GM23338 (cell line): ENCODE measurements at regions not wholly inside any gene's neighbourhood (a gene's known extent, or its start where the extent isn't known, plus 50 kb on each side); places are given as distances from the start of the nearest gene placed in this dataset.

Experiments
- ATAC-seq: fragments of 200-7000 bp; cut with Tn5 transposase; 3 replicates; pipeline ENCODE4 v1.9.1; 2020
- DNase-seq: peaks from one replicate; pipeline ENCODE4 v3.0.0-alpha.2; 2015; ENCODE audit warnings: low spot score
- H2AFZ ChIP-seq: fragments of 200-600 bp; sonication (generic); 2 replicates; pipeline ENCODE4 v1.8.0; 2016; ENCODE audit warnings: antibody characterized with exemption, mild to moderate bottlenecking, moderate library complexity
- H3F3A ChIP-seq: fragments of 200-600 bp; sonication (generic); replicated peaks from 2 replicates; pipeline ENCODE4 v1.8.0; 2017; ENCODE audit warnings: antibody characterized with exemption, mixed run types, low read depth
- H3K27ac ChIP-seq: fragments of 200-600 bp; sonication (generic); 2 replicates; pipeline ENCODE4 v1.6.1; 2016; ENCODE audit warnings: low read depth
- H3K27me3 ChIP-seq: fragments of 200-600 bp; sonication (generic); 2 replicates; pipeline ENCODE4 v1.8.0; 2016; ENCODE audit warnings: mild to moderate bottlenecking, mixed run types, moderate library complexity; ENCODE audit not compliant: insufficient read depth
- H3K36me3 ChIP-seq: fragments of 200-600 bp; sonication (generic); 2 replicates; pipeline ENCODE4 v1.8.0; 2016; ENCODE audit warnings: mild to moderate bottlenecking; ENCODE audit not compliant: insufficient read depth
- H3K4me1 ChIP-seq: fragments of 200-600 bp; sonication (generic); 2 replicates; pipeline ENCODE4 v1.8.0; 2016; ENCODE audit warnings: mild to moderate bottlenecking, moderate library complexity; ENCODE audit not compliant: insufficient read depth
- H3K4me2 ChIP-seq: fragments of 200-600 bp; sonication (generic); 2 replicates; pipeline ENCODE4 v1.7.1; 2017; ENCODE audit warnings: mixed run types
- H3K4me3 ChIP-seq: fragments of 200-600 bp; sonication (generic); 2 replicates; pipeline ENCODE4 v1.6.1; 2016; ENCODE audit warnings: mixed run types
- H3K79me2 ChIP-seq: fragments of 200-600 bp; sonication (generic); replicated peaks from 2 replicates; pipeline ENCODE4 v1.8.0; 2017; ENCODE audit warnings: mild to moderate bottlenecking; ENCODE audit not compliant: insufficient read depth
- H3K9me2 ChIP-seq: fragments of 200-600 bp; sonication (generic); 2 replicates; pipeline ENCODE4 v1.8.0; 2017; ENCODE audit not compliant: insufficient read depth
- H4K20me1 ChIP-seq: fragments of 200-600 bp; sonication (generic); replicated peaks from 2 replicates; pipeline ENCODE4 v1.8.0; 2017; ENCODE audit warnings: mild to moderate bottlenecking; ENCODE audit not compliant: insufficient read depth
- H3K27ac Mint-ChIP-seq: 2 replicates; pipeline ENCODE4 v1.8.0; 2020; ENCODE audit warnings: inconsistent platforms, mild to moderate bottlenecking, moderate library complexity, mixed read lengths
- H3K27me3 Mint-ChIP-seq: 3 replicates; pipeline ENCODE4 v1.8.0; 2022; ENCODE audit warnings: low read depth, mild to moderate bottlenecking, moderate library complexity, mixed read lengths, inconsistent platforms; ENCODE audit not compliant: insufficient read depth, poor library complexity
- H3K36me3 Mint-ChIP-seq: 3 replicates; pipeline ENCODE4 v1.8.0; 2021; ENCODE audit warnings: low read depth, mild to moderate bottlenecking, inconsistent platforms, moderate library complexity, mixed read lengths
- H3K4me1 Mint-ChIP-seq: 3 replicates; pipeline ENCODE4 v1.8.0; 2020; ENCODE audit warnings: mild to moderate bottlenecking, inconsistent platforms, mixed read lengths
- H3K4me3 Mint-ChIP-seq: 3 replicates; pipeline ENCODE4 v1.8.0; 2021; ENCODE audit warnings: moderate library complexity, mild to moderate bottlenecking, inconsistent platforms, mixed read lengths
- H3K9me3 Mint-ChIP-seq: 3 replicates; pipeline ENCODE4 v1.8.0; 2020; ENCODE audit warnings: moderate library complexity, mild to moderate bottlenecking, inconsistent platforms, mixed read lengths
- CREB1 ChIP-seq: fragments of 250-450 bp; sonication (Bioruptor Pico); IDR thresholded peaks from 2 replicates; pipeline ENCODE4 v1.5.0; 2020; ENCODE audit warnings: low read depth, mild to moderate bottlenecking, moderate library complexity
- CTCF ChIP-seq, 2 experiments: fragments of 200-600 bp in 1 of 2; sonication (generic) in 1 of 2; conservative IDR thresholded peaks; 2 replicates each; pipeline versions ENCODE4 v1.5.1 to v1.6.1; 2016 to 2017; ENCODE audit warnings: antibody characterized with exemption in 2 of 2, low read depth in 2 of 2, mild to moderate bottlenecking in 2 of 2, moderate library complexity in 1 of 2
- EZH2phosphoT487 ChIP-seq: fragments of 200-600 bp; sonication (generic); IDR thresholded peaks from one replicate; pipeline ENCODE4 v1.8.1; 2018; ENCODE audit warnings: antibody characterized with exemption; ENCODE audit not compliant: unreplicated experiment
- REST ChIP-seq: IDR thresholded peaks from one replicate; pipeline ENCODE4 v1.6.1; 2018; ENCODE audit warnings: antibody characterized with exemption; ENCODE audit not compliant: unreplicated experiment
- STAT1 ChIP-seq: IDR thresholded peaks from one replicate; pipeline ENCODE4 v1.6.1; 2016; ENCODE audit warnings: antibody characterized with exemption; ENCODE audit not compliant: unreplicated experiment
- ZNF114 ChIP-seq: fragments of 250-450 bp; sonication (Bioruptor Pico); IDR thresholded peaks from 2 replicates; pipeline ENCODE4 v1.5.0; 2020; ENCODE audit warnings: mild to moderate bottlenecking, moderate library complexity
- ZNF331 ChIP-seq: fragments of 250-450 bp; sonication (Bioruptor Pico); IDR thresholded peaks from 2 replicates; pipeline ENCODE4 v1.5.0; 2020; ENCODE audit warnings: low read depth, mild to moderate bottlenecking, moderate library complexity

GRCh38 chr12:77493302-77494168, 337.2 kb upstream of the NAV3 start (continued):
- no peak for TF ChIP-seq EZH2phosphoT487
- TF ChIP-seq ZNF331 = no peak
- no peak for TF ChIP-seq CTCF (conservative IDR thresholded peaks at IDR 0.05; ENCODE audit: low read depth in 2 of 2)
- TF ChIP-seq REST = no peak
- TF ChIP-seq CREB1 (CRISPR knock-in tag) = no peak

- H3K4me3 ChIP-seq = no peak overlapping the region
- TF ChIP-seq STAT1 (no peak), ZNF114 (CRISPR knock-in tag) (no peak)
- H3K79me2 ChIP-seq = no peaks in the 10 kb centered on the region
- H3K36me3 Mint-ChIP-seq = peaks cover 20% of the 10 kb centered on the region; the same call in 2 of the 3 replicates
- no peak for ATAC-seq
- H3K27ac ChIP-seq = no peak overlapping the region
- no peak overlapping the region for H3K4me2 ChIP-seq
- no peak overlapping the region for H3K4me3 Mint-ChIP-seq
- H3K9me3 Mint-ChIP-seq = peaks cover 17% of the 10 kb centered on the region; the same call in 2 of the 3 replicates
- peaks cover 2% of the 10 kb centered on the region; the same call in 1 of the 2 replicates for H3K9me2 ChIP-seq
- DNase-seq = no peak
- peaks cover 17% of the 10 kb centered on the region for H3K4me1 ChIP-seq
- no peaks in the 10 kb centered on the region for H3K27me3 Mint-ChIP-seq
- H4K20me1 ChIP-seq = no peaks in the 10 kb centered on the region
- H2AFZ ChIP-seq = no peak overlapping the region
- no peak overlapping the region for H3K27ac Mint-ChIP-seq
- H3K36me3 ChIP-seq = no peaks in the 10 kb centered on the region
- no peaks in the 10 kb centered on the region for H3K27me3 ChIP-seq
- no peaks in the 10 kb centered on the region for H3F3A ChIP-seq
- peaks cover 20% of the 10 kb centered on the region for H3K4me1 Mint-ChIP-seq
Measured at GRCh38 chr12:77492536-77492935, 338.2 kb upstream of the NAV3 start.
